ENCODE measurements at regions not wholly inside any gene's neighbourhood (a gene's known extent, or its start where the extent isn't known, plus 50 kb on each side); places are given as distances from the start of the nearest gene placed in this dataset.

- no peak for TF ChIP-seq CTCF (optimal IDR thresholded peaks at IDR 0.05 in 1 of 3, IDR thresholded peaks at IDR 0.05 in 1 of 3, conservative IDR thresholded peaks at IDR 0.05 in 1 of 3; ENCODE audit: extremely low read depth in 1 of 3, insufficient read depth in 2 of 3, low read length in 3 of 3)
- TF ChIP-seq EZH2 (IDR thresholded peaks at IDR 0.05; ENCODE audit: low read length), result no peak
Measured at GRCh38 chr4:14176613-14177012, 549.1 kb upstream of the BOD1L1 start.
